Endothelial cell of umbilical vein (primary cell): ENCODE measurements at regions not wholly inside any gene's neighbourhood (a gene's known extent, or its start where the extent isn't known, plus 50 kb on each side); places are given as distances from the start of the nearest gene placed in this dataset.
"Not testable (repeated sequence)": the region's sequence is repeated elsewhere in the genome, so short reads cannot be mapped to it uniquely, and the experiment has no call there.

Source experiments
- BruUV-seq: library from RNA; stranded (reverse); fragments of 400-500 nt; replicated peaks from 2 replicates; lab custom pipeline; 2021; lab: Mats Ljungman, UMichigan
- CTCF ChIA-PET: fragments of 300-600, 350-600 bp; sonication (Branson Sonifier 250); formaldehyde crosslinking; loops from one replicate; lab custom pipeline; 2021; ENCODE audit warnings: antibody characterized with exemption, inconsistent platforms; lab: Charles Lee
- POLR2A ChIA-PET: fragments of 300-600, 350-600 bp; sonication (Branson Sonifier 250); formaldehyde crosslinking; loops from one replicate; lab custom pipeline; 2021; ENCODE audit warnings: antibody characterized with exemption, inconsistent platforms; lab: Charles Lee
- DNase-seq: peaks from one replicate; pipeline ENCODE4 v3.0.0-alpha.2; 2011; ENCODE audit warnings: low read depth, low spot score
- FAIRE-seq: peaks from 2 replicates; lab custom pipeline; 2011; peaks lifted over from hg19 to GRCh38; lab: Jason Lieb, UNC
- H2AFZ ChIP-seq: 2 replicates; pipeline ENCODE4 v1.6.0; 2012; ENCODE audit warnings: low read depth, low read length, control low read depth, inconsistent platforms
- H3K27ac ChIP-seq: 2 replicates; pipeline ENCODE4 v1.5.1; 2011; ENCODE audit warnings: low read depth, mild to moderate bottlenecking, control low read depth, low read length, moderate library complexity; ENCODE audit not compliant: insufficient read depth
- H3K27me3 ChIP-seq, 2 experiments: 2 replicates each; pipeline versions ENCODE4 v1.6.0 to v1.6.1; 2011; ENCODE audit warnings: low read length in 2 of 2, mixed read lengths in 1 of 2; ENCODE audit not compliant: control insufficient read depth in 2 of 2, insufficient read depth in 2 of 2
- H3K36me3 ChIP-seq, 2 experiments: 2 replicates in 1 of 2; 3 replicates in 1 of 2; pipeline ENCODE4 v1.5.1; 2011; ENCODE audit warnings: low read length in 2 of 2, mild to moderate bottlenecking in 1 of 2, moderate library complexity in 1 of 2; ENCODE audit not compliant: control insufficient read depth in 2 of 2, insufficient read depth in 2 of 2; ENCODE audit errors: extremely low read depth in 1 of 2
- H3K4me1 ChIP-seq: 3 replicates; pipeline ENCODE4 v1.5.1; 2011; ENCODE audit warnings: mild to moderate bottlenecking, low read length; ENCODE audit not compliant: control insufficient read depth, insufficient read depth; ENCODE audit errors: extremely low read depth
- H3K4me2 ChIP-seq: 2 replicates; pipeline ENCODE4 v1.6.1; 2011; ENCODE audit warnings: low read length, control low read depth, mixed read lengths; ENCODE audit not compliant: insufficient read depth
- H3K4me3 ChIP-seq, 3 experiments: fragments of 200-600 bp in 1 of 3; sonication (generic), shearing (Covaris generic) in 1 of 3; replicated peaks in 1 of 3; 2 replicates each; pipeline ENCODE4 v1.5.1; 2011 to 2016; ENCODE audit warnings: control low read depth in 3 of 3, low read length in 3 of 3, mild to moderate bottlenecking in 2 of 3, inconsistent platforms in 1 of 3, low read depth in 1 of 3, moderate library complexity in 1 of 3; ENCODE audit not compliant: insufficient read depth in 1 of 3
- H3K79me2 ChIP-seq: 2 replicates; pipeline ENCODE4 v1.6.0; 2012; ENCODE audit warnings: low read length, inconsistent platforms; ENCODE audit not compliant: control insufficient read depth, insufficient read depth
- H3K9ac ChIP-seq: replicated peaks from 2 replicates; pipeline ENCODE3; 2011; ENCODE audit warnings: low read length, control low read depth; ENCODE audit not compliant: insufficient read depth; ENCODE audit errors: extremely low read depth
- H3K9me1 ChIP-seq: replicated peaks from 3 replicates; pipeline ENCODE4 v1.6.0; 2011; ENCODE audit warnings: mild to moderate bottlenecking, low read length; ENCODE audit not compliant: control insufficient read depth, insufficient read depth; ENCODE audit errors: extremely low read depth
- H3K9me3 ChIP-seq: replicated peaks from 2 replicates; pipeline ENCODE4 v1.5.1; 2012; ENCODE audit warnings: low read length, inconsistent platforms; ENCODE audit not compliant: control insufficient read depth, insufficient read depth
- H4K20me1 ChIP-seq: replicated peaks from 2 replicates; pipeline ENCODE3; 2011; ENCODE audit warnings: mild to moderate bottlenecking, low read length; ENCODE audit not compliant: control insufficient read depth, insufficient read depth; ENCODE audit errors: extremely low read depth
- EZH2 ChIP-seq: IDR thresholded peaks from 2 replicates; pipeline ENCODE4 v1.6.1; 2012; ENCODE audit warnings: borderline replicate concordance, low read depth, mild to moderate bottlenecking, moderate library complexity, low read length, inconsistent platforms; ENCODE audit not compliant: severe bottlenecking
- FOS ChIP-seq: IDR thresholded peaks from 2 replicates; pipeline ENCODE4 v1.6.1; 2011; ENCODE audit warnings: mild to moderate bottlenecking, low read length, moderate library complexity, borderline replicate concordance; ENCODE audit not compliant: insufficient read depth
- JUN ChIP-seq: IDR thresholded peaks from 2 replicates; pipeline ENCODE4 v1.6.1; 2011; ENCODE audit warnings: borderline replicate concordance, low read depth; ENCODE audit not compliant: insufficient read length, insufficient read depth
- MYC ChIP-seq: IDR thresholded peaks from one replicate; pipeline ENCODE4 v1.6.1; 2011; ENCODE audit warnings: mild to moderate bottlenecking, low read depth, low read length
- POLR2A ChIP-seq: IDR thresholded peaks from 2 replicates; pipeline ENCODE4 v1.6.1; 2012; ENCODE audit warnings: low read depth, mild to moderate bottlenecking, control low read depth, low read length
- POLR2AphosphoS5 ChIP-seq: IDR thresholded peaks from 2 replicates; pipeline ENCODE4 v1.6.1; 2012; ENCODE audit warnings: low read depth, mild to moderate bottlenecking, control low read depth, low read length, moderate library complexity; ENCODE audit not compliant: insufficient read depth
- dilution Hi-C: fragments of 300-500 bp; cut with MboI; formaldehyde crosslinking; loops from one replicate; pipeline ENCODE4 v1.15.0; 2019; ENCODE audit warnings: low sequenced_read_pairs; ENCODE audit not compliant: extremely low pct_ligation_motif_present
- intact Hi-C: fragments of 100-400 bp; cut with micrococcal nuclease; formaldehyde crosslinking; loops from one replicate; pipeline ENCODE4 v1.10.0; 2022
- TF ChIP-seq, protein P1 (sequence below): IDR thresholded peaks from 2 replicates; pipeline ENCODE4 v1.6.1; 2011; ENCODE audit not compliant: insufficient read depth, insufficient read length
- TF ChIP-seq, protein P2 (sequence below), 2 donors: IDR thresholded peaks; 1 replicate in 1 of 2; 2 replicates in 1 of 2; pipeline ENCODE4 v1.5.1; 2011; ENCODE audit warnings: low read length in 2 of 2, mild to moderate bottlenecking in 2 of 2, moderate library complexity in 2 of 2, control low read depth in 1 of 2, inconsistent platforms in 1 of 2, low read depth in 1 of 2; ENCODE audit not compliant: insufficient read depth in 1 of 2; ENCODE audit errors: extremely low read depth in 1 of 2

DNA sequence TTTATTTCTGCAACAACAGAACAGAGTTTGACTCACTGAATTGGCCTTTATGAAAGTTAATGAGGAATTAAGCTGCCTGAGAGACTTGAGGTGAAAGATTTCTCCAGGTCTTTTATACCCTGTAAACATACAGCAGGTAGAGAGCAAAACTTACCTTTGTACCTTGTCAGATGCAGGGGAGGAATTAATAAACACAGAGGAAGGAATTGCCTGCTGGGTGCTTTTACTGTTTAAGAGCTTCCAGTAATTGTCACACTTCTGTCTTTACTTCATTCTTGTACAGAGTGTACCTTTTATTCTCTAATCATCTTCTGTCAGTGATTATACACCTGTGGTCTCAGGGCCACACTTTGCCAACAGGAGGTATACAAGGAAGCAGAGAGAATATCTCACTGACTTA, 94.0 kb upstream of the GRIN3A start:
- dilution Hi-C loops (no loop called here), intact Hi-C loops (no loop called here)
- FAIRE-seq (no peak), DNase-seq (no peak)
- ChIA-PET CTCF (no interaction called here), POLR2A (no interaction called here)
- H3K79me2 ChIP-seq = no peaks in the 10 kb centered on the region
- no peak overlapping the region for H3K4me2 ChIP-seq
- H2AFZ ChIP-seq = no peak overlapping the region
- no peaks in the 10 kb centered on the region for H3K9me1 ChIP-seq
- H3K9ac ChIP-seq = no peak overlapping the region
- H3K9me3 ChIP-seq = no peaks in the 10 kb centered on the region
- H3K27ac ChIP-seq = no peak overlapping the region
- BruUV-seq = no TSS peak
- H3K4me3 ChIP-seq = no peak overlapping the region
- H4K20me1 ChIP-seq = no peaks in the 10 kb centered on the region
- no peaks in the 10 kb centered on the region for H3K4me1 ChIP-seq
- H3K27me3 ChIP-seq = no peaks in the 10 kb centered on the region
- no peaks in the 10 kb centered on the region for H3K36me3 ChIP-seq
- TF ChIP-seq JUN (no peak), POLR2AphosphoS5 (no peak), FOS (no peak), EZH2 (no peak), MYC (no peak), POLR2A (no peak)
- TF ChIP-seq, protein P1, sequence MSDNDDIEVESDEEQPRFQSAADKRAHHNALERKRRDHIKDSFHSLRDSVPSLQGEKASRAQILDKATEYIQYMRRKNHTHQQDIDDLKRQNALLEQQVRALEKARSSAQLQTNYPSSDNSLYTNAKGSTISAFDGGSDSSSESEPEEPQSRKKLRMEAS = no peak
- TF ChIP-seq, protein P2, sequence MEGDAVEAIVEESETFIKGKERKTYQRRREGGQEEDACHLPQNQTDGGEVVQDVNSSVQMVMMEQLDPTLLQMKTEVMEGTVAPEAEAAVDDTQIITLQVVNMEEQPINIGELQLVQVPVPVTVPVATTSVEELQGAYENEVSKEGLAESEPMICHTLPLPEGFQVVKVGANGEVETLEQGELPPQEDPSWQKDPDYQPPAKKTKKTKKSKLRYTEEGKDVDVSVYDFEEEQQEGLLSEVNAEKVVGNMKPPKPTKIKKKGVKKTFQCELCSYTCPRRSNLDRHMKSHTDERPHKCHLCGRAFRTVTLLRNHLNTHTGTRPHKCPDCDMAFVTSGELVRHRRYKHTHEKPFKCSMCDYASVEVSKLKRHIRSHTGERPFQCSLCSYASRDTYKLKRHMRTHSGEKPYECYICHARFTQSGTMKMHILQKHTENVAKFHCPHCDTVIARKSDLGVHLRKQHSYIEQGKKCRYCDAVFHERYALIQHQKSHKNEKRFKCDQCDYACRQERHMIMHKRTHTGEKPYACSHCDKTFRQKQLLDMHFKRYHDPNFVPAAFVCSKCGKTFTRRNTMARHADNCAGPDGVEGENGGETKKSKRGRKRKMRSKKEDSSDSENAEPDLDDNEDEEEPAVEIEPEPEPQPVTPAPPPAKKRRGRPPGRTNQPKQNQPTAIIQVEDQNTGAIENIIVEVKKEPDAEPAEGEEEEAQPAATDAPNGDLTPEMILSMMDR (IDR thresholded peaks at IDR 0.05; ENCODE audit: extremely low read depth in 1 of 2, insufficient read depth in 1 of 2, low read depth in 1 of 2, low read length in 2 of 2) = no peak

DNA sequence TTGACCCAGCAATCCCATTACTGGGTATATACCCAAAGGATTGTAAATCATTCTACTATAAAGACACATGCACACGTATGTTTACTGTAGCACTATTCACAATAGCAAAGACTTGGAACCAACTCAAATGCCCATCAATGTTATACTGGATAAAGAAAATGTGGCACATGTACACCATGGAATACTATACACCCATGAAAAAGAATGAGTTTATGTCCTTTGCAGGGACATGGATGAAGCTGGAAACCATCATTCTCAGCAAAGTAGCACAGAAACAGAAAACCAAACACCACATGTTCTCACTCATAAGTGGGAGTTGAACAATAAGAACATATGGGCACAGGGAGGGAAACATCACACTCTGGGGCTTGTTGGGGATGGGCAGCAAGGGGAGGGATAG, 83.0 kb upstream of the GRIN3A start:
- dilution Hi-C loops = not testable (repeated sequence)

DNA sequence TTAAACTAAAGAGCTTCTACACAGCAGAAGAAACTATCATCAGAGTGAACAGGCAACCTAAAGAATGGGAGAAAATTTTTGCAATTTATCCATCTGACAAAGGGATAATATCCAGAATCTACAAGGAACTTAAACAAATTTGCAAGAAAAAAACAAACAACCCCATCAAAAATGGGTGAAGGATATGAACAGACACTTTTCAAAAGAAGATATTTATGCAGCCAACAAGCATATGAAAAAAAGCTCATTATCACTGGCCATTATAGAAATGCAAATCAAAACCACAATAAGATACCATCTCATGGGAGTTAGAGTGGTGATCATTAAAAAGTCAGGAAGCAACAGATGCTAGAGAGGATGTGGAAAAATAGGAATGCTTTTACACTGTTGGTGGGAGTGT, 82.5 kb upstream of the GRIN3A start:
- H3K9me3 ChIP-seq, H3K36me3 ChIP-seq, H2AFZ ChIP-seq, BruUV-seq, CTCF ChIA-PET, H3K4me2 ChIP-seq, H3K27me3 ChIP-seq, H3K4me3 ChIP-seq, FAIRE-seq, dilution Hi-C loops, intact Hi-C loops, H4K20me1 ChIP-seq, H3K9ac ChIP-seq, DNase-seq, H3K79me2 ChIP-seq, POLR2A ChIA-PET, H3K9me1 ChIP-seq, H3K4me1 ChIP-seq, H3K27ac ChIP-seq: not testable (repeated sequence)

More for the DNA sequence above, 83.0 kb upstream of the GRIN3A start:
- H3K79me2 ChIP-seq, H3K9me1 ChIP-seq, H3K4me2 ChIP-seq, H3K9ac ChIP-seq, POLR2A ChIA-PET, intact Hi-C loops, H3K4me1 ChIP-seq, CTCF ChIA-PET, FAIRE-seq, H3K9me3 ChIP-seq, H3K4me3 ChIP-seq, H4K20me1 ChIP-seq, BruUV-seq, H3K27me3 ChIP-seq, DNase-seq, H3K27ac ChIP-seq, H3K36me3 ChIP-seq, H2AFZ ChIP-seq: not testable (repeated sequence)
